A673 (cell line): ENCODE measurements at regions not wholly inside any gene's neighbourhood (a gene's known extent, or its start where the extent isn't known, plus 50 kb on each side); places are given as distances from the start of the nearest gene placed in this dataset.

ENCODE experiments used
- BruUV-seq: library from RNA; stranded (reverse); fragments of 400-500 nt; replicated peaks from 2 replicates; lab custom pipeline; 2021; lab: Mats Ljungman, UMichigan
- CTCF ChIA-PET: fragments of 300-600 bp; sonication (Branson Sonifier 250); formaldehyde crosslinking; loops from one replicate; lab custom pipeline; 2022; ENCODE audit warnings: antibody characterized with exemption; lab: Charles Lee
- POLR2A ChIA-PET: fragments of 300-600 bp; sonication (Branson Sonifier 250); formaldehyde crosslinking; loops from one replicate; lab custom pipeline; 2022; ENCODE audit warnings: antibody characterized with exemption; ENCODE audit not compliant: low non-redundant PET; lab: Charles Lee
- DNase-seq: peaks from one replicate; pipeline ENCODE4 v3.0.0-alpha.2; 2015; ENCODE audit warnings: low spot score
- H3K27ac ChIP-seq: fragments of 200-600 bp; sonication (generic); 2 replicates; pipeline ENCODE4 v1.5.1; 2016; ENCODE audit warnings: mixed run types, low read depth, mild to moderate bottlenecking, mixed read lengths, antibody characterized with exemption, low read length; ENCODE audit not compliant: poor library complexity, severe bottlenecking
- H3K27me3 ChIP-seq: fragments of 200-600 bp; sonication (generic); replicated peaks from 2 replicates; pipeline ENCODE4 v1.6.1; 2017; ENCODE audit warnings: mixed run types, low read depth, mild to moderate bottlenecking, mixed read lengths, antibody characterized with exemption, low read length; ENCODE audit not compliant: insufficient read depth, poor library complexity
- H3K36me3 ChIP-seq: fragments of 200-600 bp; sonication (generic); 2 replicates; pipeline ENCODE4 v1.6.1; 2016; ENCODE audit warnings: mixed run types, mild to moderate bottlenecking, mixed read lengths, antibody characterized with exemption, low read length; ENCODE audit not compliant: insufficient read depth, poor library complexity, severe bottlenecking
- H3K4me1 ChIP-seq: fragments of 200-600 bp; sonication (generic); 2 replicates; pipeline ENCODE4 v1.6.1; 2017; ENCODE audit warnings: mixed run types, mild to moderate bottlenecking, mixed read lengths, antibody characterized with exemption, low read length; ENCODE audit not compliant: insufficient read depth, poor library complexity, severe bottlenecking
- H3K4me3 ChIP-seq: fragments of 200-600 bp; sonication (generic); 2 replicates; pipeline ENCODE4 v1.5.1; 2016; ENCODE audit warnings: low read depth, mixed run types, mild to moderate bottlenecking, mixed read lengths, low read length; ENCODE audit not compliant: poor library complexity, severe bottlenecking
- H3K9me3 ChIP-seq: fragments of 200-600 bp; sonication (generic); 2 replicates; pipeline ENCODE4 v1.6.1; 2016; ENCODE audit warnings: mixed run types, low read depth, mild to moderate bottlenecking, mixed read lengths, antibody characterized with exemption, low read length; ENCODE audit not compliant: poor library complexity, severe bottlenecking
- CTCF ChIP-seq: fragments of 300-800, 200-600 bp; sonication (generic); conservative IDR thresholded peaks from 2 replicates; pipeline ENCODE4 v1.5.1; 2017; ENCODE audit warnings: low read depth, mild to moderate bottlenecking, antibody characterized with exemption, low read length, moderate library complexity, mixed read lengths
- EZH2 ChIP-seq: fragments of 200-600 bp; sonication (generic); IDR thresholded peaks from 2 replicates; pipeline ENCODE4 v1.6.1; 2017; ENCODE audit warnings: borderline replicate concordance, low read depth, mild to moderate bottlenecking, mixed read lengths, antibody characterized with exemption, low read length; ENCODE audit not compliant: poor library complexity, severe bottlenecking
- intact Hi-C: fragments of 100-400 bp; cut with micrococcal nuclease; formaldehyde crosslinking; loops from one replicate; pipeline ENCODE4 v1.10.0; 2022; ENCODE audit not compliant: unreplicated experiment

GRCh38 chr3:187571701-187572100, 98.5 kb downstream of the SST start:
- Histone ChIP-seq H3K27ac (no peak overlapping the region), H3K4me1 (peaks cover 8% of the 10 kb centered on the region), H3K4me3 (no peak overlapping the region), H3K36me3 (no peaks in the 10 kb centered on the region), H3K27me3 (no peaks in the 10 kb centered on the region), H3K9me3 (no peaks in the 10 kb centered on the region)
- TF ChIP-seq EZH2 (no peak), CTCF (no peak)
- ChIA-PET POLR2A (no interaction called here), CTCF (no interaction called here)
- intact Hi-C loops, result no loop called here
- BruUV-seq, result no TSS peak
- DNase-seq, result no peak

- Histone ChIP-seq H3K4me3 (no peak overlapping the region), H3K9me3 (no peaks in the 10 kb centered on the region), H3K4me1 (peaks cover 17% of the 10 kb centered on the region), H3K27ac (no peak overlapping the region), H3K27me3 (no peaks in the 10 kb centered on the region), H3K36me3 (no peaks in the 10 kb centered on the region)
- BruUV-seq, result no TSS peak
- intact Hi-C loops, result no loop called here
- DNase-seq, result no peak
- ChIA-PET POLR2A (no interaction called here), CTCF (no interaction called here)
- no peak for TF ChIP-seq CTCF
- TF ChIP-seq EZH2, result no peak
Observed at GRCh38 chr3:187570776-187571175, 99.4 kb downstream of the SST start.

- intact Hi-C loops, result no loop called here
- no peaks in the 10 kb centered on the region for H3K36me3 ChIP-seq
- H3K4me3 ChIP-seq, result no peak overlapping the region
- no peak for TF ChIP-seq CTCF
- no peak for TF ChIP-seq EZH2
- no peak for DNase-seq
- BruUV-seq, result no TSS peak
- H3K9me3 ChIP-seq, result no peaks in the 10 kb centered on the region
- H3K27me3 ChIP-seq, result no peaks in the 10 kb centered on the region
- ChIA-PET CTCF (no interaction called here), POLR2A (interaction anchor here (0.5 kb wide), 1 partner anchor 177 kb away, joined by 3 read pairs; the partner anchor contains the start of gene BCL6)
- peaks cover 19% of the 10 kb centered on the region for H3K4me1 ChIP-seq
- H3K27ac ChIP-seq, result no peak overlapping the region
Observed at GRCh38 chr3:187568171-187568570, 102.0 kb downstream of the SST start.
